HG03280 (cell line): ENCODE measurements at regions not wholly inside any gene's neighbourhood (a gene's known extent, or its start where the extent isn't known, plus 50 kb on each side); places are given as distances from the start of the nearest gene placed in this dataset.
A peak's percentile ranks its signal among the peaks of the same experiment; 100 is the strongest.

Experiments used
- ATAC-seq: cut with Tn5 transposase; IDR thresholded peaks from one replicate; pipeline ENCODE4 v1.9.1; 2021; ENCODE audit warnings: mild to moderate bottlenecking, moderate library complexity; ENCODE audit not compliant: unreplicated experiment

DNA sequence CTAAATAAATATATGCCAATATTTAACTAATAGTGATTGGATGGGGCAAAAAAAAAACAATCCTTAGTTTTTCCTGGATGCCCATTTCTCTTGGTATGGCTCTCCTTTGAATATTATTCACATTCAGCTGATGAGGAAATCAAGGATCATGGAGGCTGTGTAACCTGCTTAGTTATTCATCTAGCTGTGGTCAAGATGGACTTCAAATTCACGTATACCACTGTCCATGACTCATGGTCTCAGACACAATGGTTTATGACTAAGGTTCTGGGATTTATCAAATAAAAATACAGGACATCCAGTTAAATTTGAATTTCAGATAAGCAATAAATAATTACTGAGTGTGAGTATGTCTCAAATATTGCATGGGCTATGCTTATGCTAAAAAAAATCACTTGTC, 191.5 kb upstream of the CELF2 start:
- ATAC-seq: no peak

DNA sequence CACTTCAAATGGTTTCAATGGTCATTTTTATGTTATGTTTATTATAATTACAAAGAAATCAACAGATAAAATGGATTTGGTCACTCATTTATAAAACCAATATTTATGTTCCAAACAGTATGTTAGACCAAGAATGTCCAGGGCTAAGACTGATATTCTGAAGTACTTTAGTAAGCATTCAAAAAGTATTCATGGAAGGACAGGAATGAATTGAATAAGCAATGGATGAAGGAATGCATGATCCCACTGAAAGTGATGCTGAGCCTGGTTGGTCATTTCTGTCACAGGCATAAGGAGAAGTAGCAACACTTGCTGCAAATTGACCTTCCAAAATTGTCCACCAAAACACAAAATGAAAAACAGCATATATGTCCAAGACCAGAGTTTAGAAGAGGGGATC, 189.0 kb upstream of the CELF2 start:
- ATAC-seq: no peak

DNA sequence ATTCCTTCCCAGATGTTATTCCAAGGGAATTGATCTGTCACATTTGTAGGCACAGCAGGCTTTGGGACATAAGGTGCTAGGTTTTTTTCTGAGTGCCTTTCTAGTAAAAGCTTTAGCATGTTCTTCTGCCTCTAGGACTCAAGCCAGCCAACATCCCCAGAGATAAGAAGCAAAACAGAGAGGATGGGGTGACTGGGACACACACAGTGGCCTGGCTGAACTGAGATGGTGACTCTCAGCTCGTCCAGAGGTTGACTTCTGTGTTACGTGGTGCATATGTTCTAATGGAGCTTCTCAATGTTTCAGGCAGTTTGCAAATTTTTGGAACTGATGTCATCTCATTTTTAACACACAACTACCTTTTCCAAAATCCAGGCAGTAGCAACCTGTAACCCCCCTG, 188.1 kb upstream of the CELF2 start:
- no peak for ATAC-seq

DNA sequence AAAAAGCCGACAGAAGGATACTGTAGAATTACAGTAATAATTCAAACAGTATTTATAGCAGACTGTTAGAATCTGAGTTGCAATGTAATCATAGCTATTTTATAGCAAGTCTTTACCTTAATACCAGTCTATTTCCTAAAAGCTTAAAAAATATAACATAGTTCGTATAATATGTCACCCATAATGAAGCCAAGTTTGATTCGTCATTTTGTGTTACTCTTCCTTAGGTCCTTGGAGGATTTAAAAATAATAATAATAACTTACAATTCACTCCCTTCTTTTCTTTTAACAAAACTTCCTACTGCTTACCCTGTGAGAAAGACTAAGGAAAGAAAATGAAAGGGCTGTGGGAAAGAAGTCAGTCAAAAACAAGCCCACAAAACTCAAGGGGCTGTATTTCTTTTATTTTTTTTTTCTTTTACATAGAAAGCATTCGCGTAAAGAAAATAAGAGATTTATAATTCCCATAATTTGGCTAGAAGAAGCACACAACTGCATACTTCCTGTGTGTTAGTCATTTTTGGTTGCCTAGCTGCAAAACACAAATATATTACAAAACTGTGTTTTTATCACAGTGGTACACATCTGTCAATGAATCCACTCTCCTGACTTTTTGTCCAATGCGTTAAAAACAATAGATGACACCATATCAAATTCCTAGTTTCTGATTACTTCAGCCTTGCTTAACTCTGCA, 187.2 kb upstream of the CELF2 start:
- ATAC-seq: no peak

DNA sequence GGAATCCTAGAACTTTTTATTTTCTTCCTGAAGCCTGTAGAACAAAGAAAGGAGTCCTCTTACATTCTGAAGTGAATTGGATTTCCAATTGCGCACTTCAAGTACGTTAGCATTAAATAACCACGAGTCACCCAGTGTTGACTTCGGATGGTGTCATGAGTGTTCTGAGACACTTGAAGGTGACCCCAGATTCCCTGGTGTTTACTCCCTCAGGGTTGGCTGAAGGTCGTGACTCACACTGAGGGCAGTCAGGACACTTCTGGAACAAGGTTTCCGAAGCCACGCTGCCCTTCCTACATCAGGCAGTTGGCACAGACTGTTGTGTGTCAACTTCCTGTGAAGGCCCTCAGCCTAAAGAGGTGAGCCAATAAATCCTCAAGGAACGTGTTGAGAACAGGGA, 186.6 kb upstream of the CELF2 start:
- ATAC-seq: no peak

DNA sequence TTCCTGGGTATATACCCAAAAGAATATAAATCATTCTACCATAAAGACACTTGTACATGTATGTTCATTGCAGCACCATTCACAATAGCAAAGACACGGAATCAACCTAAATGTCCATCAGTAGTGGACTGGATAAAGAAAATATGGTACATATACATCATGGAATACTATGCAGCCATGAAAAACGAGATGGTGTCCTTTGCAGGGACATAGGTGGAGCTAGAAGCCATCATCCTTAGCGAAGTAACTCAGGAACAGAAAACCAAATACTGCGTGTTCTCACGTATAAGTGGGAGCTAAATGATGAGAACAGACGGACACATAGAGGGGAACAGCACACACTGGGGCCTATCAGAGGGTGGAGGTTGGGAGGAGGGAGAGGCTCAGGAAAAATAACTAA, 183.7 kb upstream of the CELF2 start:
- ATAC-seq: no peak

- ATAC-seq: no peak
Observed at GRCh38 chr10:10844251-10844650, 173.4 kb upstream of the CELF2 start.

DNA sequence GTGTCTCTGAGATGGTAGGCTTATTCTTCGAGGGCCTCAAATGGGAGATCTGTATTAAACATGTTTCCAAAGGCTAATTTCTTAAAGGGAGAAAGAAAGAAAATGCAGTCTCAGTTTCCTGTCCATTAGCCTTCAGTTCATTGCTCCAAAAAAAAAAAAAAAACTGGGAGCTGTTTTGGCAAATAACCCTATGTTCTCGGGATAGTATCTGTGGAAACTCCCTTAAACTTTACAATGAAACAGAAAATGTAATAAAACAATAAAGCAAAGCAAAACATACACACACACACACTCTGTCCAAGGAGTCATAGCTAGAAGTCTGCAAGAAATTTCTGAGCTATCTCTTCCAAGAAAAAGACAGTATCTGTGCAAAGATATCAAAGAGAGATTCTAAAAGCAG, 172.5 kb upstream of the CELF2 start:
- ATAC-seq: no peak

DNA sequence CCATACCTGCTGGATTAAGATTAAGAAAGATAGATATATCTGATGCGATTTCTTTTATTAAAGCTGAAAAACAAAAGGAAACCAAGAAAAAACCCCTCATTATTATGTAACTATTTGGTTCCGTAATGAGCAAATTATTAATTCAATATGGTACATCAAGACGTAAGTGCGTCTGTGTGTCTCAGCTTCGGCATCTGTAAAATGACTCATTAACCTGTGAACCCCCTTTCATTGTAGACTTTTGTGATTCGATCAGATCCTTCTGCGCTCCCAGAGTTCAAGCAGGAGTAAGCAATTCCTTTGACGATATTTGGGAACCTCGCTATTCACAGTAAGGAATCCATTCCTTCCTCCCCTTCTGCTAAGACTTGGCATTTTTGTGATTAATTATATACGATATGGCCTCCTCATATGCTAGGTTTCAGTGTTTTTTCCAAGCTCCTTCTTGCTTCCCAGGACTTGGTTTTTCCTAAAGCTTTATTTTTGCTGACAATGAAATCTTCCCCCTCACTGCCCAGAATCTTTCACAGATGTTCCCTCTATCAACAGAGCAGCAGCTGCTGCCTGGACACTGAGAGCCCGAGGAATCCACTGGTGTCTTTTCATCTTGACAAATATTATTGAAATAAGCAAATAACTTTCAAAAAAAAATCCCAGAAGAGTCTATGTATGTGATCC, 171.7 kb upstream of the CELF2 start:
- ATAC-seq: no peak

GRCh38 chr10:10846504-10846900, 171.2 kb upstream of the CELF2 start:
- no peak for ATAC-seq

GRCh38 chr10:10847387-10847786, 170.3 kb upstream of the CELF2 start:
- ATAC-seq: no peak

DNA sequence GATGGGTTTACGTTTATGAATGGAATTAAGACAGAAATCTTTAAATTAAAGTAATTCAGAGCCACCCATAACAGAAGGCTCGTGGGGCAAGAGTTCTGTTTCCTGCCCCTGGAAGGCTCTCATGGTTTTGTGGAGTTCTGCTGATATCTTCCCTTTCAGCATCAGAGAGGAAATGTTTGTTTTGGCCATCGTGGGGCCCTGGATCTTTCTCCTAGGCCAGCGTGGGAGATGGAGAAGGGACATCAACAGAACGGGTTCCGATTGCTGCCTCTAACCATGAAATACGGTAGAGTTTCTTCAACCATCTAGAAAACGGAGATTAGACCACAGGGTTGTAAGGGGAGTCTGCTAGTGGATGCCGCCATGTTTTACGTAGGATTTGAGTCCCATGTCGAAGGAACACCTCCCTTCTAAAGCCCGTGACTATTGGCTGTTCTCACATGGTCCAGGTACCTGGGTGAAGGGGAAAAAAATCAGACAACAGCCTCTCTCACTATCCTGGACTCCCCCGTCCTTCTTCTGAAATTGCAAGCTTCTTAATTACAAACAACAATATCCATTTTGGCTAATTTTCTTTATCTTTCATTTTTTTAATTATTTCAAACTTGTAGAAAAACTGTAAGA, 169.1 kb upstream of the CELF2 start:
- no peak for ATAC-seq

DNA sequence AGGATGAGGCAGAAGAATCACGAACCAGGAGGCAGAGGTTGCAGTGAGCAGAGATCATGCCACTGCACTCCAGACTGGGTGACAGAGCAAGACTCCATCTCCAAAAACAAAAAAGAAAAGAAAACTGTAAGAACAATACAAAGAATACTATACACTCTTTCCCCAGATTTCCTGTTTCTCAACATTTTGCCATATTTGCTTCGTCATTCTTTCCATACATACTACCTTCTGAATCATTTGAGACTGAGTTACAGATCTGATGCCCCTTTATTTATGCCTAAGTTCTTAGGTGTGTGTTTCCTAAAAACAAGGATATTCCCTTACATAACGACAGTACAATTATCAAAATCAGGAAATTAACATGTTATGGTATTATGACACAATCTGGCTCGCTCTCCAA, 168.4 kb upstream of the CELF2 start:
- no peak for ATAC-seq

DNA sequence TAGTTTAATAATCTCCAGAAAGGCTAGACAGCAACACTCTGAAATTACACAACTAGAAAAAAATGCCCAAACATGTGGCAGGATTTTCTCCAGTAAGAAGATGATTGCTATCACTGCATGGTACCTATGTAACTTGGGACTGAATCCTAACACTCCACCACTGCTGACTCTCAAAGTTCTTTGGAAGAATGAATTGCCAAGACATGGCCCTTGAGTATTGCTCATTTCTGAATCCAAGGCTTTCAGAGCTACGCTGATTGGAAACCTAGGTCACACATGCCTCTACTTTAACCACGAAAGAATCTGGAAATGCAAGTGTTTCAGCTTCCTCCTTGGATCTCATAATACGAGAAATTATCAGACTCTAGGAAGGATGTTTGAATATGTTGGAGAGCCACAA, 167.5 kb upstream of the CELF2 start:
- ATAC-seq: no peak

GRCh38 chr10:10852464-10852863, 165.2 kb upstream of the CELF2 start:
- no peak for ATAC-seq

- no peak for ATAC-seq
Observed at GRCh38 chr10:10853954-10854353, 163.7 kb upstream of the CELF2 start.

DNA sequence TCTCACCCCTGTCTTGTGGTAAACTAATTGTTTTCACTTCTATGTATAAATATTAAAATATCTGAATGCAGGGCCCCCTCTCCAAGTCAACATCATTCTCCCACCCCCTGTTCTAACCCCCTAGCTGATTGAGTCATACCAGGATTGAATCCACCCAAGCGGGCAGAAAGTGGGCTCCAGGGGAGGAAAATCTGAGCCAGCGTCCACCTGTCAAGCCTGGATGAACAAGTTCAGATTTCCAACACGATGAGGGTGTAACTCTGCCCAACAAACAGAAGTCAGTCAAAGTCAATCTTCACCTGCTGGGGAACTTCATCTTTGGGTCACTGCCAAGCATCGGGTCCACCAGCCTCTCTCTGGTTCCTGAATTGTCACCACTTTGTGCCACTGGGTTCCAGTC, 162.9 kb upstream of the CELF2 start:
- no peak for ATAC-seq

GRCh38 chr10:10855151-10855581, 162.5 kb upstream of the CELF2 start:
- ATAC-seq: no peak

DNA sequence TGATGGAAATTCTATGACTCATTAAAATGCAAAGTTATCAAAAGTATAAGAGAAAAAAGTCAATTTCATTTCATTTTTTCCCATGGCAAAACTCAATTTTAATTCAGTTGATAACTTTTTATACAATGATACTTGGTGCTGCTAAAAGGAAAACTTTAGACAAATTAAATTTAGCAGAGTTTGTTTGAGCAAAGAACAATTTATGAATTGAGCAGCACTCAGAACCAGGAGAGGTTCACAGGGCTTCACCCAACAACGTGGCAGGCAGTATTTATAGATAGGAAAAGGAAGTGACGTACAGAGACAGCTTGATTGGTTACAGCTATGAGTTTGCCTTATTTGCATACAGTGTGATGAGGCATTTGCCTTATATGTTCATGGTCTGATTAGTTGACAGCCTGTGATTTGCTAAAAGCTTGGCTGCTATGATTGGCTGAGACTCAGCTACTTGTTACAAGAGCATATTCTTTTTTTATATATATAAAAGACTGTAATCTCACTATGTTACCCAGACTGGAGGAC, 157.2 kb upstream of the CELF2 start:
- ATAC-seq: no peak

DNA sequence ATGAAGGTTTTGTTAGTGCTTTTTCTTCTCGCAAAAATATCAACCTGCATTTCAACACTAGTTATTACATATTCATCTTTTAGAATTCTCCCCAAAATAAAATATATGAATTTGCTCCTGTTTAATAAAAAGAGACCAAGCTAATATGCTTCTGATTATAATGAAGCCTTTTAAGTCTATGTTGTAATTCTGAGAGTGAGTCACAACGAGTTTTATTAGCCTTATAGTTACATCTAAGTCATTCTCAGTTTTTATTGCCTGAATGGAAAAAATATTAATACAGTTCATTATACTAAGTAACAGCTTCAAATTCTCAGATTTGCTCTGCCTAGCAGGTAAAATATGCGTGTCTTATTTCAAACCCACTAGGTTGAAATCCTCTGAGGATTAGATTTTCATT, 152.4 kb upstream of the CELF2 start:
- ATAC-seq: no peak

GRCh38 chr10:10865913-10866312, 151.8 kb upstream of the CELF2 start:
- ATAC-seq: no peak

DNA sequence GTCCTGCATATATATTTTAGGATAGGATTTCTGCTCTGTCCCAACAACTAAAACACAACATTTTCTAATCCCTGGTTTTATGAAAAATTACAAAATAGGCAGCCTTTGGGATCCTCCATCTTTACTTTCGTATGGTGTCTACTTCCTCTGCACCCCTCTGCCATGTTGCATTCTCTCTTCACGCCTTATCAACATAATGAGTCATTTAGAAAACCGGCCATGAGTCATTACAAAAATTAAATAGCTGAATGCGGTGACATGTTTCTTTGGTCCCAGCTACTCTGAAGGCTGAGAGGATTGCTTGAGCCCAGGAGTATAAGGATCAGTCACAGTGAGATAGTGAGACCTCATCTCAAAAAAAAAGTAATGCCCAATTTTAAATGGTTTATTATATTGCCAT, 148.1 kb upstream of the CELF2 start:
- ATAC-seq: peak; percentile 77
